ENCODE measurements at regions not wholly inside any gene's neighbourhood (a gene's known extent, or its start where the extent isn't known, plus 50 kb on each side); places are given as distances from the start of the nearest gene placed in this dataset.

DNA sequence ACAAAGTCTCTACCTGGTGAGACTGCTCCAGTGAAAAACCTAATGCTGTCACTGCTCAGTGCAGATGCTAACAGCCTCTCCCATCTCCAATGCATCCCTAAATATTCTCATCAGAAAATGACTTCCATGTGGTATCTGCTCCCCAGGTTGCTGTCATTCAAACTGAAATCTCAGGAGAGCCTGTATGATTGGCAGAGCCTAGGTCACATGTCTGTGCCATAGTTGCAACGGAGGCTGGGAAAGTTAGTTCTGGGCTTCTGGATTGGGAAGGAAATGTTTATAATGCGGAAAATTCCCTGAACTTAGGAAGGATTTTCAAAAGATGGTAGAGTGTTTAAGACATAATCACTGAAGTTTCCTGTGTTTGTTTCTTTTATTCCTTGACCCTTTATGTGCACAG, 206.4 kb upstream of the ZKSCAN2 start:
- no peaks in the 10 kb centered on the region for H3K27me3 ChIP-seq
- intact Hi-C loops (cut with DNase I; ENCODE audit: low total_unique reads): no loop called here
- no peaks in the 10 kb centered on the region for H3K36me3 ChIP-seq
- no peaks in the 10 kb centered on the region for H3K9me3 ChIP-seq
- no peak for DNase-seq (ENCODE audit: low spot score in 2 of 2)
- no peak overlapping the region for H3K4me3 ChIP-seq
- H3K4me1 ChIP-seq: no peaks in the 10 kb centered on the region
- H3K27ac ChIP-seq: no peak overlapping the region
- no peak for TF ChIP-seq POLR2AphosphoS5 (IDR thresholded peaks at IDR 0.05)
- TF ChIP-seq, protein P1, sequence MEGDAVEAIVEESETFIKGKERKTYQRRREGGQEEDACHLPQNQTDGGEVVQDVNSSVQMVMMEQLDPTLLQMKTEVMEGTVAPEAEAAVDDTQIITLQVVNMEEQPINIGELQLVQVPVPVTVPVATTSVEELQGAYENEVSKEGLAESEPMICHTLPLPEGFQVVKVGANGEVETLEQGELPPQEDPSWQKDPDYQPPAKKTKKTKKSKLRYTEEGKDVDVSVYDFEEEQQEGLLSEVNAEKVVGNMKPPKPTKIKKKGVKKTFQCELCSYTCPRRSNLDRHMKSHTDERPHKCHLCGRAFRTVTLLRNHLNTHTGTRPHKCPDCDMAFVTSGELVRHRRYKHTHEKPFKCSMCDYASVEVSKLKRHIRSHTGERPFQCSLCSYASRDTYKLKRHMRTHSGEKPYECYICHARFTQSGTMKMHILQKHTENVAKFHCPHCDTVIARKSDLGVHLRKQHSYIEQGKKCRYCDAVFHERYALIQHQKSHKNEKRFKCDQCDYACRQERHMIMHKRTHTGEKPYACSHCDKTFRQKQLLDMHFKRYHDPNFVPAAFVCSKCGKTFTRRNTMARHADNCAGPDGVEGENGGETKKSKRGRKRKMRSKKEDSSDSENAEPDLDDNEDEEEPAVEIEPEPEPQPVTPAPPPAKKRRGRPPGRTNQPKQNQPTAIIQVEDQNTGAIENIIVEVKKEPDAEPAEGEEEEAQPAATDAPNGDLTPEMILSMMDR (IDR thresholded peaks at IDR 0.05): no peak
- no peak for TF ChIP-seq POLR2A (IDR thresholded peaks at IDR 0.05)

DNA sequence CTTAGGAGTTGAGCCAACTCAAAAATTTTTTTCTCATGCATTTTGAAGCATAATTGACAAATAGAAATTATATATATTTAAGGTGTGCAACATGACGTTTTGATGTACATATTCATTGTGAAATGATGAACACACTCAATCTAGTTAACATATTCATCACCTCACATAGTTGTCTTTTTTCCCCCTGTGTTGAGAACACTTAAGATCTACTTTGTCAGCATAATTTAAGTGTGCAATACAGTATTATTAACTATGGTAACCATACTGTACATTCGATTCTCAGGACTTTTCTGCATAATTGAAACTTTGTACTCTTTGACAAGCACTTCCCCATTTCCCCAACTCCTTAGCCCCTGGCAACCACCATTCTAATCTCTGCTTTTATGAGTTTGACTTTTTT, 192.2 kb upstream of the ZKSCAN2 start:
- no peaks in the 10 kb centered on the region for H3K36me3 ChIP-seq
- H3K4me3 ChIP-seq: no peak overlapping the region
- DNase-seq (ENCODE audit: low spot score in 2 of 2): no peak
- no peak for TF ChIP-seq POLR2AphosphoS5 (IDR thresholded peaks at IDR 0.05)
- TF ChIP-seq, protein P1 (IDR thresholded peaks at IDR 0.05): no peak
- no peak for TF ChIP-seq POLR2A (IDR thresholded peaks at IDR 0.05)
- H3K9me3 ChIP-seq: peaks cover 0 to 36% of the 10 kb centered on the region in 2 donors
- H3K27me3 ChIP-seq: no peaks in the 10 kb centered on the region
- no peak overlapping the region for H3K27ac ChIP-seq
- no peaks in the 10 kb centered on the region for H3K4me1 ChIP-seq
- intact Hi-C loops (cut with DNase I; ENCODE audit: low total_unique reads): no loop called here

- Histone ChIP-seq H3K9me3 (peaks cover 0 to 24% of the 10 kb centered on the region in 2 donors), H3K4me3 (no peak overlapping the region), H3K27ac (no peak overlapping the region), H3K36me3 (no peaks in the 10 kb centered on the region), H3K4me1 (no peaks in the 10 kb centered on the region), H3K27me3 (no peaks in the 10 kb centered on the region)
- TF ChIP-seq POLR2AphosphoS5 (IDR thresholded peaks at IDR 0.05) (no peak), POLR2A (IDR thresholded peaks at IDR 0.05) (no peak)
- TF ChIP-seq, protein P1 (IDR thresholded peaks at IDR 0.05): no peak
- DNase-seq (ENCODE audit: low spot score in 2 of 2): no peak
- intact Hi-C loops (cut with DNase I; ENCODE audit: low total_unique reads): no loop called here
Observed at GRCh38 chr16:25443994-25444393, 186.3 kb upstream of the ZKSCAN2 start.

GRCh38 chr16:25434064-25434463, 176.4 kb upstream of the ZKSCAN2 start:
- TF ChIP-seq POLR2AphosphoS5 (IDR thresholded peaks at IDR 0.05) (no peak), POLR2A (IDR thresholded peaks at IDR 0.05) (no peak)
- TF ChIP-seq, protein P1 (IDR thresholded peaks at IDR 0.05): no peak
- intact Hi-C loops (cut with DNase I; ENCODE audit: low total_unique reads): loop anchor here (10.0 kb wide), 1 partner anchor 1059 kb away; no protein-coding TSS in a partner anchor
- no peak for DNase-seq (ENCODE audit: low spot score in 2 of 2)

DNA sequence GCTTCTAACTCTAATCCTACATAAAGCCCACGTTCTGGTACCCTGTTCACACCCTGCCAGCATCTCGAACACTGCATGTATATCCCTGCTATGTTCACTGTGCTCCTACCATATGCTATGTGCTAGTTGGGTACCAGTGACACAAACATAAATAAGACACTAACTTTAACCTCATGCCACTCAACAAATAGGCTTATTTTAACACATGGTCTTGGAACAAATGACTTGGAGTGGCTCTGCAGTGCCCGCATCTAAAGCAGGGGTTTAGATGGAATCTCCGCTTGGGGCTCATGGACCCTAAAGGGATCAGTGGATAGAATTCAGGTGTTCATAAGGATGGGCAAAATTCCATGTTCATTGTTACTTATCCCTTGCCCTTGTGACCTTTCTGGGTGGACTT, 175.7 kb upstream of the ZKSCAN2 start:
- DNase-seq (ENCODE audit: low spot score in 2 of 2): no peak
- no peak for TF ChIP-seq POLR2AphosphoS5 (IDR thresholded peaks at IDR 0.05)
- TF ChIP-seq, protein P1 (IDR thresholded peaks at IDR 0.05): no peak
- H3K27me3 ChIP-seq: no peaks in the 10 kb centered on the region
- intact Hi-C loops (cut with DNase I; ENCODE audit: low total_unique reads): loop anchor here (10.0 kb wide), 1 partner anchor 1059 kb away; no protein-coding TSS in a partner anchor
- no peak overlapping the region for H3K27ac ChIP-seq
- H3K4me3 ChIP-seq: no peak overlapping the region
- no peaks in the 10 kb centered on the region for H3K4me1 ChIP-seq
- no peaks in the 10 kb centered on the region for H3K36me3 ChIP-seq
- peaks cover 0 to 3% of the 10 kb centered on the region in 2 donors for H3K9me3 ChIP-seq

More at GRCh38 chr16:25434064-25434463, 176.4 kb upstream of the ZKSCAN2 start:
- H3K9me3 ChIP-seq: no peaks in the 10 kb centered on the region
- no peak overlapping the region for H3K4me3 ChIP-seq
- H3K4me1 ChIP-seq: no peaks in the 10 kb centered on the region
- H3K36me3 ChIP-seq: no peaks in the 10 kb centered on the region
- H3K27me3 ChIP-seq: no peaks in the 10 kb centered on the region
- no peak overlapping the region for H3K27ac ChIP-seq
